ENCODE measurements at regions not wholly inside any gene's neighbourhood (a gene's known extent, or its start where the extent isn't known, plus 50 kb on each side); places are given as distances from the start of the nearest gene placed in this dataset.

DNA sequence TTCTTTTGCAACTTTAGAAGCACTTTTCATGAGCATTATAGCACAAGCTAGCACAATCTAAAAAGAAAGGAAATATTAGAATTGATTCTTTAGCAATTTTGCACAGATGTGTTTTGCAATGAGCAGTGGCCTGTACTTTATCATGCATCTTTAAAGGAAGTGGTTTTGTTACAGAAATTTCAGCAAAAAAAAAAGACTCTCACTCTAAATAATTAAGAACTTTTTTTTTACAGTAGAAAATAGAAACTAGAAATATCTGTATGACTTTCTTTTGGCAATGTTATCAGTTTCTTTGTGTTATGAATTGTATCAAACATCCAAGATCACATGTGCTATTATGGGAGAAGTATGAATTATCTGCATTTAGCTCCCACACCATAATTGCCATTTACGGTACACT lies 195.7 kb upstream of the KLF6 start:
- DNase-seq (ENCODE audit: low read depth, low spot score) (no peak), FAIRE-seq (no peak)
- Histone ChIP-seq H3K4me3 (ENCODE audit: control insufficient read depth in 2 of 3, extremely low read depth in 1 of 3, insufficient read depth in 2 of 3, low read depth in 1 of 3, low read length in 3 of 3) (no peak overlapping the region), H4K20me1 (ENCODE audit: control insufficient read depth, extremely low read depth, insufficient read depth, low read length) (no peaks in the 10 kb centered on the region), H3K79me2 (ENCODE audit: control insufficient read depth, insufficient read depth, low read length) (no peaks in the 10 kb centered on the region), H3K4me1 (ENCODE audit: control insufficient read depth, extremely low read depth, insufficient read depth, low read length) (peaks cover 14% of the 10 kb centered on the region), H3K9me3 (ENCODE audit: control insufficient read depth, low read depth, low read length) (no peaks in the 10 kb centered on the region), H3K9ac (ENCODE audit: control insufficient read depth, extremely low read depth, insufficient read depth, low read length) (no peak overlapping the region), H3K27ac (ENCODE audit: control insufficient read depth, insufficient read depth, low read length) (no peak overlapping the region), H3K4me2 (ENCODE audit: control insufficient read depth, extremely low read depth, insufficient read depth, low read depth, low read length) (no peak overlapping the region), H3K36me3 (ENCODE audit: control insufficient read depth in 2 of 2, extremely low read depth in 1 of 2, insufficient read depth in 2 of 2, low read length in 2 of 2) (no peaks in the 10 kb centered on the region), H3K9me1 (ENCODE audit: control insufficient read depth, extremely low read depth, insufficient read depth, low read length) (no peaks in the 10 kb centered on the region), H3K27me3 (ENCODE audit: control insufficient read depth, extremely low read depth, insufficient read depth, low read length) (no peaks in the 10 kb centered on the region), H2AFZ (ENCODE audit: control insufficient read depth, low read length) (no peak overlapping the region)
- dilution Hi-C loops (cut with MboI; ENCODE audit: extremely low pct_ligation_motif_present, low sequenced_read_pairs), result no loop called here
- TF ChIP-seq EZH2 (IDR thresholded peaks at IDR 0.05; ENCODE audit: low read length), result no peak
- TF ChIP-seq, protein P1, sequence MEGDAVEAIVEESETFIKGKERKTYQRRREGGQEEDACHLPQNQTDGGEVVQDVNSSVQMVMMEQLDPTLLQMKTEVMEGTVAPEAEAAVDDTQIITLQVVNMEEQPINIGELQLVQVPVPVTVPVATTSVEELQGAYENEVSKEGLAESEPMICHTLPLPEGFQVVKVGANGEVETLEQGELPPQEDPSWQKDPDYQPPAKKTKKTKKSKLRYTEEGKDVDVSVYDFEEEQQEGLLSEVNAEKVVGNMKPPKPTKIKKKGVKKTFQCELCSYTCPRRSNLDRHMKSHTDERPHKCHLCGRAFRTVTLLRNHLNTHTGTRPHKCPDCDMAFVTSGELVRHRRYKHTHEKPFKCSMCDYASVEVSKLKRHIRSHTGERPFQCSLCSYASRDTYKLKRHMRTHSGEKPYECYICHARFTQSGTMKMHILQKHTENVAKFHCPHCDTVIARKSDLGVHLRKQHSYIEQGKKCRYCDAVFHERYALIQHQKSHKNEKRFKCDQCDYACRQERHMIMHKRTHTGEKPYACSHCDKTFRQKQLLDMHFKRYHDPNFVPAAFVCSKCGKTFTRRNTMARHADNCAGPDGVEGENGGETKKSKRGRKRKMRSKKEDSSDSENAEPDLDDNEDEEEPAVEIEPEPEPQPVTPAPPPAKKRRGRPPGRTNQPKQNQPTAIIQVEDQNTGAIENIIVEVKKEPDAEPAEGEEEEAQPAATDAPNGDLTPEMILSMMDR (optimal IDR thresholded peaks at IDR 0.05 in 1 of 3, IDR thresholded peaks at IDR 0.05 in 1 of 3, conservative IDR thresholded peaks at IDR 0.05 in 1 of 3; ENCODE audit: extremely low read depth in 1 of 3, insufficient read depth in 2 of 3, low read length in 3 of 3), result no peak

DNA sequence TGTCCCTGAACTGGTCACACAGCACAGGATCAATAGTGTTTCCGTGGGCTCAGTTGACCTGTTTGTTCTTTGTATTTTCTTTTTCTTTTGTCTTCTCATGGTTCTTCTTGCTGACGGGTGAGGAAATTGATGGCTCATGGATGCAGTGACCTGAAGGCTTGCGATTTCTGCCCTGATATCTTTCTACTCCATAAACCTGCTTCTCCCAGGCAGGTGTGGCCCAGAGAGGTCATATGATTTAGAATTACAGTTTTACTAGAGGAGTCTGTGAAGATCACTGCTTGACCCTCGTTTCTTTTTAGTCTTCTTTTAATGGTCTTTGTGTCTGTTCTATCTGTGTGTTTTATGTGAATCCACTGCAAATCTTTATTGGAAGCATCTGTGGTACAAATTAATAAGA lies 195.1 kb upstream of the KLF6 start:
- peaks cover 14% of the 10 kb centered on the region for H3K4me1 ChIP-seq (ENCODE audit: control insufficient read depth, extremely low read depth, insufficient read depth, low read length)
- no peaks in the 10 kb centered on the region for H3K36me3 ChIP-seq (ENCODE audit: control insufficient read depth in 2 of 2, extremely low read depth in 1 of 2, insufficient read depth in 2 of 2, low read length in 2 of 2)
- no peak overlapping the region for H3K4me2 ChIP-seq (ENCODE audit: control insufficient read depth, extremely low read depth, insufficient read depth, low read depth, low read length)
- no peak overlapping the region for H3K4me3 ChIP-seq (ENCODE audit: control insufficient read depth in 2 of 3, extremely low read depth in 1 of 3, insufficient read depth in 2 of 3, low read depth in 1 of 3, low read length in 3 of 3)
- H3K27ac ChIP-seq (ENCODE audit: control insufficient read depth, insufficient read depth, low read length), result no peak overlapping the region
- no peaks in the 10 kb centered on the region for H3K27me3 ChIP-seq (ENCODE audit: control insufficient read depth, extremely low read depth, insufficient read depth, low read length)
- dilution Hi-C loops (cut with MboI; ENCODE audit: extremely low pct_ligation_motif_present, low sequenced_read_pairs), result no loop called here
- no peaks in the 10 kb centered on the region for H4K20me1 ChIP-seq (ENCODE audit: control insufficient read depth, extremely low read depth, insufficient read depth, low read length)
- no peaks in the 10 kb centered on the region for H3K9me1 ChIP-seq (ENCODE audit: control insufficient read depth, extremely low read depth, insufficient read depth, low read length)
- no peak for DNase-seq (ENCODE audit: low read depth, low spot score)
- TF ChIP-seq, protein P1 (optimal IDR thresholded peaks at IDR 0.05 in 1 of 3, IDR thresholded peaks at IDR 0.05 in 1 of 3, conservative IDR thresholded peaks at IDR 0.05 in 1 of 3; ENCODE audit: extremely low read depth in 1 of 3, insufficient read depth in 2 of 3, low read length in 3 of 3), result no peak
- no peak for TF ChIP-seq EZH2 (IDR thresholded peaks at IDR 0.05; ENCODE audit: low read length)
- no peaks in the 10 kb centered on the region for H3K9me3 ChIP-seq (ENCODE audit: control insufficient read depth, low read depth, low read length)
- H3K79me2 ChIP-seq (ENCODE audit: control insufficient read depth, insufficient read depth, low read length), result no peaks in the 10 kb centered on the region
- FAIRE-seq, result no peak
- H2AFZ ChIP-seq (ENCODE audit: control insufficient read depth, low read length), result no peak overlapping the region
- H3K9ac ChIP-seq (ENCODE audit: control insufficient read depth, extremely low read depth, insufficient read depth, low read length), result no peak overlapping the region

Data from keratinocyte (primary cell).